Stimulated activated effector memory CD8-positive, alpha-beta T cell treated with anti-CD3 and anti-CD28 coated beads, Interleukin-12 subunit alpha, Interleukin-12 subunit beta, amount 100 ng/mL, for 72 hours (primary cell): ENCODE measurements at regions not wholly inside any gene's neighbourhood (a gene's known extent, or its start where the extent isn't known, plus 50 kb on each side); places are given as distances from the start of the nearest gene placed in this dataset.

Experiments
- ATAC-seq: fragments of 150-1000 bp; cut with Tn5 transposase; 2 replicates; pipeline ENCODE4 v1.10.0; 2021
- DNase-seq, 2 donors: peaks; one replicate each; pipeline ENCODE4 v3.0.0; 2021 to 2022; ENCODE audit warnings: low spot score in 2 of 2
- H3K27ac Mint-ChIP-seq: one replicate; pipeline ENCODE4 v1.8.0; 2022; ENCODE audit warnings: mild to moderate bottlenecking, mixed read lengths
- H3K36me3 Mint-ChIP-seq: one replicate; pipeline ENCODE4 v1.8.0; 2022; ENCODE audit warnings: mild to moderate bottlenecking, mixed read lengths
- H3K4me1 Mint-ChIP-seq: one replicate; pipeline ENCODE4 v1.8.0; 2022; ENCODE audit warnings: mixed read lengths
- H3K4me3 Mint-ChIP-seq: one replicate; pipeline ENCODE4 v1.8.0; 2022; ENCODE audit warnings: mild to moderate bottlenecking, mixed read lengths
- H3K9me3 Mint-ChIP-seq: one replicate; pipeline ENCODE4 v1.8.0; 2022; ENCODE audit warnings: mixed read lengths

DNA sequence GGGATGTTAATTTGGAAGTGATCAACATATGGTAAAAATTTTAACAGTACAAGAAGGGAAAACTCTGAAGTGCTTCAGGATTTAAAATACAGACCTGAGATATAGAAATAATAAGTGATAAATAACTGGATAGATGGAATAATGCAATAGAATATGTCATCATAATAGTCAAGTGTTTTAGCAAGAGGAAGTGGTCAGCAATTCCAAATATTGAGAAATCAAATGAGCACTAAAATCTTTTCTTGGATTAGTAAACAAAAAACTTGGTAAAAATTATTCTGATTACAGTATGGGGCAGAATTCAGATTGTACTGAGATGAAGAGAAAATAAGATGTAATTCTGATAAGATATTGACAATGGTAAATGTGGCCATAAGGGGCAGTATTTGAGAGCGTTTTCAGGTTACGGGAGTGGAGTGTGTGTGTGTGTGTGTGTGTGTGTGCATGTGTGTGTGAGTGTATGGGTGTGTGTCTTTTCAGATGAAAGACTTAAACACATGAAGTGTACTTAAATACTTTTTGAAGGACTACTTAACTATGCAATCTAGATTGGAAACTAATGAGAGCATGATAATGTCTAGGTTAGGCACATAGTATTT is 217.9 kb upstream of the ITGA4 start:
- H3K4me1 Mint-ChIP-seq, result peaks cover 28% of the 10 kb centered on the region
- no peak overlapping the region for H3K27ac Mint-ChIP-seq
- peaks cover 7% of the 10 kb centered on the region for H3K36me3 Mint-ChIP-seq
- no peak overlapping the region for H3K4me3 Mint-ChIP-seq
- no peaks in the 10 kb centered on the region for H3K9me3 Mint-ChIP-seq
- ATAC-seq, result no peak
- DNase-seq, result no peak

DNA sequence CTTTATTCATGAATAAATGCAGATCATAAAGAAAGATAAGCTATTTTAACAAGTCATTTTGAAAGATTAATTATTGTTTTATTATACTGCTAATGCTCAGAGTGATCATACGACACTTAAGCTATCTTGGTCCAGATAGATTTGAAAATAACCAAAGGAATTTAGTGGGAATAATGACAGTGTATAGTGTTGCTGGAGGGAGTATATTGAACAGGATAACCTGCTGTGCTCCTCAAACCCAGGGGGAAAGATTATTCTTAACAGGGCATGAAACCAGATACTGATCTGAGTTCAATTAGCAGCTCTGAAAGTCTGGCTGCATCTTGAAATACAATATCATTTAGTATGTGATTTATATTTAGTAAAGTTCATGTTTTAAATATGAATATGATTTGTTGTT is 216.3 kb upstream of the ITGA4 start:
- Mint-ChIP-seq H3K27ac (no peak overlapping the region), H3K4me1 (peaks cover 28% of the 10 kb centered on the region)
- no peak for ATAC-seq

DNA sequence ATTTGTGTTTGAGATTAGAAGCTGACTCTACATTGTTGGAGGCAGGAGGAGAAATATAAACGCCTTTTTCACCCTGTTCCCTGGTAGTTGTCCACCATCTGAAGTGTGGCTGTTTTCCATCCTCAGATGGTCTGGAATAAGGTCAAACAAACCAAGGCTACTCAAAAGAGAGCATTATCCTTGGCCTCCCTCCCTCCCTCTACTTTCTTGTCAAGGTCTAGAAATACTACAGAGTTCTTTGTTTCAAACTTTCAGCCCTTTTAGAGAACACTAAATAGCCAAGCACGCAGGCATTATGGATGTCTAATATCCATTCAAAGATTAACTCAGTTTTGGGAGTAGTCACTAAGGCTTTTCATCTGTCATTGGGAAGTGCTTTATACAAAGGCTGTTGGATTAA is 215.8 kb upstream of the ITGA4 start:
- no peaks in the 10 kb centered on the region for H3K9me3 Mint-ChIP-seq
- peaks cover 7% of the 10 kb centered on the region for H3K36me3 Mint-ChIP-seq
- H3K27ac Mint-ChIP-seq, result no peak overlapping the region
- ATAC-seq (no peak), DNase-seq (no peak)
- H3K4me1 Mint-ChIP-seq, result peaks cover 28% of the 10 kb centered on the region
- H3K4me3 Mint-ChIP-seq, result no peak overlapping the region

More for the DNA sequence above, 216.3 kb upstream of the ITGA4 start:
- Mint-ChIP-seq H3K36me3 (peaks cover 7% of the 10 kb centered on the region), H3K9me3 (no peaks in the 10 kb centered on the region), H3K4me3 (no peak overlapping the region)
- no peak for DNase-seq

DNA sequence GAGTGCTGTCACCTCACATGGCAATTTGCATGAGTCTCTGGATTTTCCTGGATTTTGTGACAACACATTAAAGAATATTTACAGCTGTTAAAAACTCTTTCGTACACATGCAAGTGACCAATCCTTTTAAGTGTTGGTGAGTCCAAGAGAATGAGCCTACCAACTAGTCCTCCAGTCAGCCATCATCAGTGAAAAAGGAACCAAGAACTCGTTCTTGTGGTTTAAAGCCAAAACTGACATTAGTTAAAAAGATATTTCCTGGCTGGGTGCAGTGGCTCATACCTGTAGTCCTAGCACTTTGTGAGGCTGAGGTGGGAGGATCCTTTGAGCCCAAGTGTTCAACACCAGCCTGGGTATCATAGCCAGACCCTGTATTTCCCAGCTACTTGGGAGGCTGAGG is 215.4 kb upstream of the ITGA4 start:
- Mint-ChIP-seq H3K36me3 (peaks cover 7% of the 10 kb centered on the region), H3K4me1 (peaks cover 25% of the 10 kb centered on the region), H3K9me3 (no peaks in the 10 kb centered on the region), H3K4me3 (no peak overlapping the region), H3K27ac (no peak overlapping the region)
- ATAC-seq (peak; percentile 81), DNase-seq (peak in 1 of 2 donors; percentile 60)

DNA sequence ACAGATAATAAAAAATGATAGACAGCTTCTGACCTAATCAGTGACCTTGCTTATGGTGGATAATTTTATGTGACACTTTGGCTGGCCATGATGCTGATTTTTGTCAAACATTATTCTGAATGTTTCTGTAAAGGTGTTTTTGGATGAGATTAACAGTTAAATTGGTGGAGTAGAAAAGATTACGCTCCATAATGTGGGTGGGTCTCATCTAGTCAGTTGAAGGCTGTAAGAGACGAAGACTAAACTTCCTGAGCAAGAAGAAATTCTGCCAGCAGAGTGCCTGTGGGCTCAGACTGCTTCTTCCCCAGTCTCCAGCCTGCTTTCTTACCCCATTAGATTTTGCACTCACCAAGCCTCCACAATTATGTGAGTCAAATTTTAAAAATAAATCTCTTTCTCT is 214.9 kb upstream of the ITGA4 start:
- no peak overlapping the region for H3K4me3 Mint-ChIP-seq
- H3K27ac Mint-ChIP-seq, result no peak overlapping the region
- H3K4me1 Mint-ChIP-seq, result peaks cover 21% of the 10 kb centered on the region
- no peaks in the 10 kb centered on the region for H3K9me3 Mint-ChIP-seq
- peaks cover 7% of the 10 kb centered on the region for H3K36me3 Mint-ChIP-seq
- DNase-seq, result no peak
- ATAC-seq, result no peak

DNA sequence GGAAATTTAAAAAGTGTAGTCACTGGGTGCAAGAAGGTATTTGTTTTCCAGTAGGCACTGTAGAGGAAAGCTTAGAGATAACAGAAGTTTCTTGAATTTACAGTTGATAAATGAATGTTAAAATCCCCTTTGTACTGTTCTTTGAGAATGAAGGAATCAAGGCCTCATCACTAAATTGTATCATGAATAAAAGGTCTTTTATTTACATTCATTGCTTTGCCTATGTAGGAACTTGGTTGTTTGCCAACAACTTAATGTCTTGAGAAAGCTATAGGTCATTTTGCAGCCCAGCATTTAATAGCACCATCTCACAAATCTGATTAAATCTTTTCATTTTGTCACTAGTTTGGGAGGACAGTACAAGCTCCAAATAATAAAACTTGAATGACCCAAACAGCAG is 213.9 kb upstream of the ITGA4 start:
- H3K4me1 Mint-ChIP-seq, result peaks cover 27% of the 10 kb centered on the region
- DNase-seq (no peak), ATAC-seq (no peak)
- H3K4me3 Mint-ChIP-seq, result no peak overlapping the region
- no peak overlapping the region for H3K27ac Mint-ChIP-seq
- H3K9me3 Mint-ChIP-seq, result no peaks in the 10 kb centered on the region
- peaks cover 7% of the 10 kb centered on the region for H3K36me3 Mint-ChIP-seq

DNA sequence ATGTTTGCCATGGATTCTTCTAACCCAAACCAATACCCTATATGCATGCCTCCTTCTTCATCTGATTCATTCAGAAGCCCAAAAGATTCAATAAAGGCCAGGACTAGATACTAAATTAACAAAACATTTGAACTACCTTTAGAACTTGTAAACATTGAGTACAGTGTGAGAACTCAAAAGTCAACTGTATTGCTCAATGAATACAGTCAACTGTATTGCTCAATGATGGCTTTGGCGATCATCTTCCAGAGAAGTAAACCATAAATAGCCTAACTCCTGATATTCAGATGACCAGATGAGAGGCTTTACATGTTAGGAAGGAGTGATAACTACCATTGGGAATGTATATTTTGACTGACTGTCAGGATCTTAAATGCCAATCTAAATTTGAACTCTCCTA is 206.5 kb upstream of the ITGA4 start:
- ATAC-seq (no peak), DNase-seq (no peak)
- H3K36me3 Mint-ChIP-seq, result no peaks in the 10 kb centered on the region
- no peak overlapping the region for H3K27ac Mint-ChIP-seq
- no peak overlapping the region for H3K4me3 Mint-ChIP-seq
- H3K9me3 Mint-ChIP-seq, result no peaks in the 10 kb centered on the region
- peaks cover 25% of the 10 kb centered on the region for H3K4me1 Mint-ChIP-seq

DNA sequence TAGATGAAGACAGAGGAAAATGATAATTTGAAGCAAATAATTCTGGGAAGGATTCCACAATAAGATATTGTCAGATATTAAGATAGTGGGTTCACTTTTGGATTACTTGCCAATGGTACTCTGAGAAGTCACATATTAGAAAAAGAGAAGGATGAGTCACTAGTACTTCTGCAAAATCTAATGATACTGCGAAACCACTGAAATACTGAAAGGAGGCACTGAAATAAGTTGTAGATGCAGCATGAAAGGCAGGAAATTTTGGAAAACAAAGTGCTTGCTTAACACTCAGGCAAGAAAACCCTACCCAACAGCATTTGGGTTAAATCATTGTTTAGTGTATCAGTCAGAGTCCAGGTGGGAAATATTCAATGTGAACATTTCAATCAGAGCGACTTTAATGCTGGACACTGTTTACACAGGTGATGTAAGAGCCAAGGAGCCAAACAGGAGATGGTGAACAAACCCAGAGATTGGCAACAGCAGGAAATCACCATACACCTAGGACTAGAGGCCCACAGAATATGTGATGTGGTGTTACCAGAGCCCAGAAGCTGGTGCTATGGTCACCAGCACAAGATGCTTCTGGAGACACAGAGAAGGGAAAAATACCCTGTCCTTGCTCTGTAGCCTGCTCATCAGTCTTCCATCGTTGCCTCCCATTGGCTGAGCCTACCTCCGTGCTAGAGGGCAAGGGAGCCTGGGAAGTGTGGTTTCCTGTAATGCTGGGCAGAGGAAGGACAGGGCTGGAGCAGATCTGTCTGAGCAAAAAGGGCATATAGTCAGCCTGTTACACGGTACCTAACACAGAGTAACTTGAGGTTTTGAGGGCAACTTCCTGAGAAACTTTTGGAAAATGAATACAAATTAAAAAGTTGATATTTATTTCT is 204.7 kb upstream of the ITGA4 start:
- H3K27ac Mint-ChIP-seq, result no peak overlapping the region
- DNase-seq (no peak), ATAC-seq (peak; percentile 61)
- H3K4me3 Mint-ChIP-seq, result no peak overlapping the region
- H3K4me1 Mint-ChIP-seq, result peaks cover 22% of the 10 kb centered on the region
- no peaks in the 10 kb centered on the region for H3K36me3 Mint-ChIP-seq
- no peaks in the 10 kb centered on the region for H3K9me3 Mint-ChIP-seq

DNA sequence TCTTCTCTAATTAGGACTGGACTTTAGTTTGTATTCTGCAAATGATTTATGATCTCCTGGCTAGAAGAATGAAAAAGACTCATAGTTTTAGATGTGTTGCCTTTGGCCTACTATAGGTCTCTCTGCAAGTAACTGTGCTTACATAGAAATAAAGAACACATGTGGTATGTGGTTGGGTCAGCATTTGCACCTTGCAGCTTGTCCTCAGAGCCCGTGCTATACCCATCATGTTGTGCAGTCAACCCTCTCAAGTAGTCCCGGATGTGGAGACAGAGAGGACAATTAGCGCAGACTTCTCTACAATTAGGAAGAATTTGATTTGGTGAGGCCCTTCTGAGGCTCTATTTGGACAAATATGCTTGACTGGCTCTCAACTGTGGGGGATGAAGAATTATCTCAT is 203.7 kb upstream of the ITGA4 start:
- H3K4me1 Mint-ChIP-seq, result peaks cover 18% of the 10 kb centered on the region

DNA sequence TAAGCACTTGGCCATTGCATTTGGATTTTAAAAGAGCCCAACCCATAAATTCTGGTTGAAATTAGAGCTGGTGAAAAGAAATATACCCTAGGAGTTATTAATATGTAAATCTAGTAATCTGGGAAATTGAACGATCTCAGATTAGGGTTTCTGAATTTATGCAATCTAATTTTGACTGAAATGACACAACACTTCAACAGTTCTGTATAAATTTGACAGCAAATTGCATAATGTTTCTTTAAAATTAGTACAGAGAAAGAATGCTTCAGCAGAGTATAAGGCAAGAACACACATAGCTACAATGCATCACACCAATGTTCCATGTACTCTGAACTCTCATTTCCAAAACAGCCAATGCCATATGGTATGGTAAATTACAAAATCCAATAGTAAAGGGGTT is 201.5 kb upstream of the ITGA4 start:
- no peak for ATAC-seq
- no peak for DNase-seq
- Mint-ChIP-seq H3K4me3 (no peak overlapping the region), H3K9me3 (no peaks in the 10 kb centered on the region), H3K4me1 (peaks cover 18% of the 10 kb centered on the region), H3K27ac (no peak overlapping the region), H3K36me3 (no peaks in the 10 kb centered on the region)

More for the DNA sequence above, 203.7 kb upstream of the ITGA4 start:
- Mint-ChIP-seq H3K36me3 (no peaks in the 10 kb centered on the region), H3K27ac (no peak overlapping the region), H3K9me3 (no peaks in the 10 kb centered on the region), H3K4me3 (no peak overlapping the region)
- ATAC-seq (peak; percentile 48), DNase-seq (no peak)

DNA sequence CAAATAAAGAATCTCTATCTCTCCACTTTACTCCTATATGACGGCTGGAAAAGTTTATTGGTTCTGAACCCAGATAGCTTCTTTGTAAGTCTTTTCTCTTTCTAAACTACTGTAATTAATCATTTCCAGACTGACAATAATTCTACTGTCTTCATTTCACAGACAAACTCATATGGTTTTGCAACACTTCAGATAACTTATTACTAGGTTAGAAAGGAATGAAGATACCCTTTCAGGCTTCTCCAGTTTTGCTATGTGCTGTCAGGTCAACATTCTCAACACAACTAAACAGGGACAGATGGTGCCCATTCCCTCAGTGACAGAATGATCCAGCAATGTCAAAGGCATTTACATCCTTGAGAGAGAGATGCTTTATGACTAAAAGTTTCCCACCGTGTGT is 198.5 kb upstream of the ITGA4 start:
- no peak for DNase-seq
- Mint-ChIP-seq H3K9me3 (no peaks in the 10 kb centered on the region), H3K27ac (no peak overlapping the region), H3K36me3 (no peaks in the 10 kb centered on the region), H3K4me3 (no peak overlapping the region), H3K4me1 (peaks cover 9% of the 10 kb centered on the region)
- no peak for ATAC-seq

DNA sequence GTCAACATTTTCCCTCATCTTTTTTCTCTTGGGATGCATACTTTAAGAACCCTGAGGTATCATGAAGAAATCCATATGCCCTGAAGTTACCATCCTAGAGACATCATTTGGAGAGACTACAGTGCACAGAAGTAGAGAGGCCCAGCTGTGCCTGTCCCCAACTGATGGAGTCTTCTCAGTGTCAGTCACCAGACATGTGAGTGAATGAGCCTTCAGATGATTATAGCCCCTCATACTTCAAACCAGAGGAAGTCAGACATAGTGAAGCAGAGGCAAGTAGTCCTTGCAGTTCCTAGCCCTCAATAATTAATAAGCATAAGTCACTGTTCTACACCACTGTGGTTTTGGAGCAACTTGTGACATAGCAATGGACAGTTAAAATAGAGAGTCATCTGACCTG is 194.4 kb upstream of the ITGA4 start:
- Mint-ChIP-seq H3K4me3 (no peak overlapping the region), H3K36me3 (no peaks in the 10 kb centered on the region)
- ATAC-seq, result no peak

DNA sequence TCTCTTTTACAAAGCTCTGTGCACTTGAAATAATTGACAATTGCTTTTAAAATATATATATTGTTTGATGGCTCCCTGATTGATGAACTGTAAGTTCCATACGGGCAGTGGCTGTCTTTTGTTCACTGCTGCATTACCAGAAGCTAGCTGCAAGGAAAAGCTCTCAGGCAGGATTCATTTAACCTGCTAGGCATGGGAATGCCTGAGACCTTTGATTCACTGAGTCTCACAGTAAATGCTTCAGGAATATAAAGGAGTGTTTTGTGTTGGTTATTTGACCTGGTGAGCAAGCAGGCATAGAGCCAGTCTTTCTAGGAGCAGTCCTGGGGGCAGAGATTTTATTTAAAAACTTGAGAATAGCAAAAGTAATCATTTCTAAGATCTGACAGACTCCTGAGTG is 193.2 kb upstream of the ITGA4 start:
- H3K9me3 Mint-ChIP-seq, result no peaks in the 10 kb centered on the region
- ATAC-seq (no peak), DNase-seq (no peak)
- H3K4me3 Mint-ChIP-seq, result no peak overlapping the region
- H3K4me1 Mint-ChIP-seq, result peaks cover 33% of the 10 kb centered on the region
- no peak overlapping the region for H3K27ac Mint-ChIP-seq
- H3K36me3 Mint-ChIP-seq, result no peaks in the 10 kb centered on the region

More for the DNA sequence above, 194.4 kb upstream of the ITGA4 start:
- Mint-ChIP-seq H3K27ac (no peak overlapping the region), H3K4me1 (peaks cover 25% of the 10 kb centered on the region), H3K9me3 (no peaks in the 10 kb centered on the region)
- no peak for DNase-seq

DNA sequence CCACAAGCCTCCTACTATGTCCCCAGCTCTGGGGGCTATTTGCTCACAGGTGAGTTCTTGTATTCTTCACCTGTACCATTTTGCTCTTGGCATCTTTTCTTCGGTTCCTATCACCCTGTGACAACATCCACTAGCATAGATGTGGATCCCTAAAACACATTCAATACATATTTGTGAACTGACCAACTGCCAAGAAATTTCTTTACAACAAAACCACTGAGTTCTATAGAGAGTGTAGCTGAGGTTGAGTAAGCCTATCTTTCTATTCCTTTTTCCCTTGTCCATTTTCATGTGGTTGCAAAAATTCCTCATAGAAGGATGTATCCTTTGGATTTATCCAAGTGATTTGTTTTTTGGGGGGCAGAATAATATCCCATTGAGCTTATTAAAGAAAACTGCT is 192.7 kb upstream of the ITGA4 start:
- ATAC-seq, result no peak
- Mint-ChIP-seq H3K36me3 (no peaks in the 10 kb centered on the region), H3K27ac (no peak overlapping the region), H3K4me3 (no peak overlapping the region), H3K4me1 (peaks cover 37% of the 10 kb centered on the region), H3K9me3 (no peaks in the 10 kb centered on the region)
- no peak for DNase-seq

DNA sequence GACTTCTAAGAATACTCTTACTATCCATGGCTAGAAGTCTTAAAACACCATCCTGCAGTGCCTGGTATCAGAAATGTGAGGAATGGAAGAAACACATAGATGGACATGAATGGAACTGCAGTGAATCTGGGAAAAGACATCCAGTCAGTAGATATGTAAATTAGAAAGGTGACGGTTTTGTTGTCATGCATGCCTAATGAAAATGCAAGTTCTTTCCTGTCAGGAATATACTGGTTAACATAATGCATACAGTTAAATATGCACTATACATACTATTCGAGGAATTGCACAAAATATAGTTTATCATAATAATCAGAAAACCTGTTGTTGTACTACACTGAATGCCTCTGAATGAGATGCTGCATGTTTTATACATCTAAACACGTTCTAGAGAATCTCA is 190.6 kb upstream of the ITGA4 start:
- no peak for DNase-seq
- ATAC-seq, result no peak
- H3K9me3 Mint-ChIP-seq, result no peaks in the 10 kb centered on the region
- no peak overlapping the region for H3K27ac Mint-ChIP-seq
- no peak overlapping the region for H3K4me3 Mint-ChIP-seq
- H3K36me3 Mint-ChIP-seq, result no peaks in the 10 kb centered on the region
- H3K4me1 Mint-ChIP-seq, result peaks cover 37% of the 10 kb centered on the region

DNA sequence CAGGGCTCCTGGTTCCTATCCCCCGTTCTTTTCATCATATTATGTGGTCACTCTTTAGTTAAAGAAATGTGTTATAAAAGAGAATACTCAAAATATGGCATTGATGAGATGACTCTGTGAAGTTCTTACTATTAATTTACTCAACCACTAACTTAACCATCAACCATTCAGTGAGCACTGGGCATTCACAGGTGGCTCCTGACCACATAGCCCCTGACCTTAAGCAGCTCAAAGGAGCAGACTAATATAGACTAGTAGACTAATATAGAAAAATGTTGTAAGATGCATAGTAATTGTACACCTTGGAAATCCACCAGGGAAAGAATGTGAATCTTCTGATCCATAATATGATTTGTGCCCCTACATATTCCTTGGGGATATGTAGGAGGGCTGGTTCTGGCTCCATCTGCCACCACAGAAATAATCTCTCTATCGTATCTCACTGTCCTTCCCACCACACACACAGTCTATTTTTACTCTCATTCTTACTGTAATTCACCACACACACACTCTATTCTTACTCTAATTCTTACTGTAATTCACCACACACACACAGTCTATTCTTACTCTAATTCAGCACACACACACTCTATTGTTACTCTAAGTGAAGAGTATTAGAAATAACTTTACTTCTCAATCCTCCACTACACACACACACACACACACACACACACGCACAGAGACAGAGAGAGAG is 188.9 kb upstream of the ITGA4 start:
- DNase-seq (no peak), ATAC-seq (peak; percentile 95)
- peak overlapping the region; percentile 3 for H3K27ac Mint-ChIP-seq
- no peaks in the 10 kb centered on the region for H3K36me3 Mint-ChIP-seq
- no peaks in the 10 kb centered on the region for H3K9me3 Mint-ChIP-seq
- no peak overlapping the region for H3K4me3 Mint-ChIP-seq
- H3K4me1 Mint-ChIP-seq, result peaks cover 29% of the 10 kb centered on the region
